Neural crest cell (in vitro differentiated cells): ENCODE measurements at regions not wholly inside any gene's neighbourhood (a gene's known extent, or its start where the extent isn't known, plus 50 kb on each side); places are given as distances from the start of the nearest gene placed in this dataset.
A peak's percentile ranks its signal among the peaks of the same experiment; 100 is the strongest.
"Not testable (repeated sequence)": the region's sequence is repeated elsewhere in the genome, so short reads cannot be mapped to it uniquely, and the experiment has no call there.

Experiments
- DNase-seq: peaks from one replicate; pipeline ENCODE4 v3.0.0; 2021; ENCODE audit warnings: low read depth, mixed read lengths, low spot score
- H3K27ac Mint-ChIP-seq: one replicate; pipeline ENCODE4 v1.8.0; 2021; ENCODE audit warnings: mild to moderate bottlenecking, mixed read lengths; ENCODE audit not compliant: unreplicated experiment
- H3K27me3 Mint-ChIP-seq: 2 replicates; pipeline ENCODE4 v1.8.0; 2021; ENCODE audit warnings: low read depth, mild to moderate bottlenecking, mixed read lengths
- H3K36me3 Mint-ChIP-seq: 2 replicates; pipeline ENCODE4 v1.8.0; 2021; ENCODE audit warnings: low read depth, mild to moderate bottlenecking, mixed read lengths
- H3K4me1 Mint-ChIP-seq: 2 replicates; pipeline ENCODE4 v1.8.0; 2021; ENCODE audit warnings: mixed read lengths
- H3K4me3 Mint-ChIP-seq: one replicate; pipeline ENCODE4 v1.8.0; 2021; ENCODE audit warnings: mild to moderate bottlenecking, mixed read lengths
- H3K9me3 Mint-ChIP-seq: 2 replicates; pipeline ENCODE4 v1.8.0; 2021; ENCODE audit warnings: mixed read lengths
- TF ChIP-seq, protein P1 (sequence below): fragments of 200-600 bp; sonication (generic); conservative IDR thresholded peaks from 2 replicates; pipeline ENCODE4 v1.5.0; 2021; ENCODE audit warnings: antibody characterized with exemption, mild to moderate bottlenecking

DNA sequence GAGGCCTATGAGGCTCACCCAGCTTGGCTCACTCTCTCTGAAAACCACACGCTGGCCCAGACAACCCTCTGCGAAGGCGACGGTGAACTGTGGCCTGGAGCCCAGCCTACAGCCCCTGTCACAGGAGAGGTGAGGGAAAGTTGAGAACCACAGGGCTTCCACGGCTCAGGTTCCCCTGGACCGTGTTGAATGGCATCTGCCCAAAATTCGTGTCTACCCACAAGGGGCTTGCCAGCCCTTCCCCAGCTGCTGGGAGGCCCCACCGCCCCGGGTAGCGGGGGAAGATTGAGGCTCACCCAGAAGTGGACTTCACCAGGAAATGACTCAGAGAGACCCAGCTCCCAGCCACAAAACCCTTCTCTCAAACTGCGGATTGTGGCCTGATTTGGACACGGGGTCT lies 197.1 kb downstream of the CTTN start:
- no peaks in the 10 kb centered on the region for H3K27me3 Mint-ChIP-seq
- no peak overlapping the region for H3K4me3 Mint-ChIP-seq

DNA sequence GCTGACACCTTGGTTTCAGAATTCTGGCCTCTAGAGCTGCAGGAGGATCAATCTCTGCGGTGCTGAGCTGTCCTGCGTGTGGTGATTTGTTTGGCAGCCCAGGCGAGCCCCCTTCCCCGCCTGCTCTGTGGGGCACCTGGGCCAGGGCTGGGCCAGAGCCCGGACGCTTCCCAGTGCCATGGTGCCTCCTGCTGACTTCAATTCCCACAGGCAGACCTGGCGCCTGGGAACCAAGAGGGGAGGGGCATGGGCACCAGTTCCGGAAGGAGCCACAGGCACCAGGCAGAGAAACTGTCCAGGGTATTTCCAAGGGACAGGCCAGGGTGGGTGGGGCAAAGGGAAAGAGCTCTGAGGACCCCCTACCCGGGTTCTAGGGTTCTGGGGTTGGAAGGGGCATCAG lies 197.8 kb downstream of the CTTN start:
- H3K4me1 Mint-ChIP-seq = peaks cover 28% of the 10 kb centered on the region
- H3K4me3 Mint-ChIP-seq = no peak overlapping the region
- no peak for DNase-seq
- H3K9me3 Mint-ChIP-seq = no peaks in the 10 kb centered on the region
- H3K27me3 Mint-ChIP-seq = no peaks in the 10 kb centered on the region
- H3K36me3 Mint-ChIP-seq = no peaks in the 10 kb centered on the region
- peak overlapping the region; percentile 71 for H3K27ac Mint-ChIP-seq
- TF ChIP-seq, protein P1, sequence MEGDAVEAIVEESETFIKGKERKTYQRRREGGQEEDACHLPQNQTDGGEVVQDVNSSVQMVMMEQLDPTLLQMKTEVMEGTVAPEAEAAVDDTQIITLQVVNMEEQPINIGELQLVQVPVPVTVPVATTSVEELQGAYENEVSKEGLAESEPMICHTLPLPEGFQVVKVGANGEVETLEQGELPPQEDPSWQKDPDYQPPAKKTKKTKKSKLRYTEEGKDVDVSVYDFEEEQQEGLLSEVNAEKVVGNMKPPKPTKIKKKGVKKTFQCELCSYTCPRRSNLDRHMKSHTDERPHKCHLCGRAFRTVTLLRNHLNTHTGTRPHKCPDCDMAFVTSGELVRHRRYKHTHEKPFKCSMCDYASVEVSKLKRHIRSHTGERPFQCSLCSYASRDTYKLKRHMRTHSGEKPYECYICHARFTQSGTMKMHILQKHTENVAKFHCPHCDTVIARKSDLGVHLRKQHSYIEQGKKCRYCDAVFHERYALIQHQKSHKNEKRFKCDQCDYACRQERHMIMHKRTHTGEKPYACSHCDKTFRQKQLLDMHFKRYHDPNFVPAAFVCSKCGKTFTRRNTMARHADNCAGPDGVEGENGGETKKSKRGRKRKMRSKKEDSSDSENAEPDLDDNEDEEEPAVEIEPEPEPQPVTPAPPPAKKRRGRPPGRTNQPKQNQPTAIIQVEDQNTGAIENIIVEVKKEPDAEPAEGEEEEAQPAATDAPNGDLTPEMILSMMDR = no peak

More for the DNA sequence above, 197.1 kb downstream of the CTTN start:
- Mint-ChIP-seq H3K36me3 (no peaks in the 10 kb centered on the region), H3K27ac (peak overlapping the region; percentile 43), H3K4me1 (peaks cover 25% of the 10 kb centered on the region), H3K9me3 (no peaks in the 10 kb centered on the region)
- no peak for DNase-seq
- TF ChIP-seq, protein P1 = no peak

- H3K36me3 Mint-ChIP-seq = no peaks in the 10 kb centered on the region
- H3K4me1 Mint-ChIP-seq = peaks cover 30% of the 10 kb centered on the region
- TF ChIP-seq, protein P1 = no peak
- H3K27me3 Mint-ChIP-seq = no peaks in the 10 kb centered on the region
- no peak overlapping the region for H3K27ac Mint-ChIP-seq
- no peak for DNase-seq
- no peak overlapping the region for H3K4me3 Mint-ChIP-seq
- H3K9me3 Mint-ChIP-seq = no peaks in the 10 kb centered on the region
Observed at GRCh38 chr11:70597006-70597555, 198.8 kb downstream of the CTTN start.

DNA sequence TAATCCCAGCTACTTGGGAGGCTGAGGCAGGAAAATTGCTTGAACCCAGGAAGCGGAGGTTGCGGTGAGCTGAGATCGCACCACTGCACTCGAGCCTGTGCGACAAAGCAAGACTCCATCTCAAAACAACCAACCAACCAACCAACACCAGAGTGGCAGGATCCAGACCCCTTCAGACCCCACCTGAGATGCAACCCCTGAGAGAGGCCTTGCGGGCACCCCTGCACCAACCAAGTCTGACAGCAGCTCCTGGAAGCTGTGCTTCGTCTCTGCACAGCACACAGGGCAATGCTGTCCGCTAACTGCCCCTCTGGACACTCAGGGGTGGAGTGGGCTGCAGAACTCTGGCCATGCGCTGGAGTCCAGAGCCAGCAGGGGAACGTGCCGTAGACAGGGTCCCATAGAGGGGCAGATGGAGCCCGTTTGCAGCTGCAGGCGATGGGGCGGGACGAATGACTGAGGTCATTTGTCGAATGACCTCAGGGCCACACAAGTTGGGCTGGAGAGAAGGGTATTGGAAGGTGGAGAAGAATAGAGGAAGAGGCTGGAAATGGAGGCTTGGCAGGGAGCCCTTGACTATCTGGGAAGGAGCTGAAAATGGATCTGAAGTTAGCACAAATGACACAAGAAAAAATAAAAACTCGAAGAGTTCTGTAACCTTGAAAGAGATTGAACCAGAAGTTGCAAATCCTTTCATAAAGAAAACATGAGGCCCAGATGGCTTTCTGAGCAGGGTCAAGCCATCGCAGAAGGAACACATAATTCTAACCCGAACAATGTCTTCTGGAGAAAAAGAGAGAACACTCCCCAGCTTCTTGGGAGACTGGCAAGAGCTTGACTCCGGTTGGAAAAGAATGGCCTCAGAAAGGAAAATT lies 199.7 kb downstream of the CTTN start:
- Mint-ChIP-seq H3K27ac (no peak overlapping the region), H3K36me3 (no peaks in the 10 kb centered on the region), H3K27me3 (no peaks in the 10 kb centered on the region), H3K4me3 (no peak overlapping the region), H3K4me1 (peaks cover 33% of the 10 kb centered on the region), H3K9me3 (no peaks in the 10 kb centered on the region)
- TF ChIP-seq, protein P1 = no peak
- no peak for DNase-seq

- H3K27ac Mint-ChIP-seq, H3K4me3 Mint-ChIP-seq, H3K9me3 Mint-ChIP-seq, H3K27me3 Mint-ChIP-seq, H3K36me3 Mint-ChIP-seq, DNase-seq: not testable (repeated sequence)
- H3K4me1 Mint-ChIP-seq = peaks cover 36% of the 10 kb centered on the region
Observed at GRCh38 chr11:70600911-70601415, 202.6 kb downstream of the CTTN start.
